ENCODE measurements at regions not wholly inside any gene's neighbourhood (a gene's known extent, or its start where the extent isn't known, plus 50 kb on each side); places are given as distances from the start of the nearest gene placed in this dataset.

- TF ChIP-seq POLR2AphosphoS5 (IDR thresholded peaks at IDR 0.05; ENCODE audit: low read depth), result no peak
- TF ChIP-seq, protein P1, sequence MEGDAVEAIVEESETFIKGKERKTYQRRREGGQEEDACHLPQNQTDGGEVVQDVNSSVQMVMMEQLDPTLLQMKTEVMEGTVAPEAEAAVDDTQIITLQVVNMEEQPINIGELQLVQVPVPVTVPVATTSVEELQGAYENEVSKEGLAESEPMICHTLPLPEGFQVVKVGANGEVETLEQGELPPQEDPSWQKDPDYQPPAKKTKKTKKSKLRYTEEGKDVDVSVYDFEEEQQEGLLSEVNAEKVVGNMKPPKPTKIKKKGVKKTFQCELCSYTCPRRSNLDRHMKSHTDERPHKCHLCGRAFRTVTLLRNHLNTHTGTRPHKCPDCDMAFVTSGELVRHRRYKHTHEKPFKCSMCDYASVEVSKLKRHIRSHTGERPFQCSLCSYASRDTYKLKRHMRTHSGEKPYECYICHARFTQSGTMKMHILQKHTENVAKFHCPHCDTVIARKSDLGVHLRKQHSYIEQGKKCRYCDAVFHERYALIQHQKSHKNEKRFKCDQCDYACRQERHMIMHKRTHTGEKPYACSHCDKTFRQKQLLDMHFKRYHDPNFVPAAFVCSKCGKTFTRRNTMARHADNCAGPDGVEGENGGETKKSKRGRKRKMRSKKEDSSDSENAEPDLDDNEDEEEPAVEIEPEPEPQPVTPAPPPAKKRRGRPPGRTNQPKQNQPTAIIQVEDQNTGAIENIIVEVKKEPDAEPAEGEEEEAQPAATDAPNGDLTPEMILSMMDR (IDR thresholded peaks at IDR 0.05; ENCODE audit: insufficient read depth, low read length), result no peak
Observed at GRCh38 chr5:82387819-82388166, 109.6 kb upstream of the RPS23 start.

Data from HL-60 (cell line).